BE2C (cell line): ENCODE measurements at regions not wholly inside any gene's neighbourhood (a gene's known extent, or its start where the extent isn't known, plus 50 kb on each side); places are given as distances from the start of the nearest gene placed in this dataset.

Experiments used
- DNase-seq: peaks from one replicate; pipeline ENCODE4 v3.0.0-alpha.2; 2020
- H3K27me3 ChIP-seq: fragments of 250-450 bp; sonication (Bioruptor Pico); 2 replicates; pipeline ENCODE4 v1.5.1; 2020; ENCODE audit warnings: mild to moderate bottlenecking
- H3K36me3 ChIP-seq: fragments of 250-450 bp; sonication (Bioruptor Pico); 2 replicates; pipeline ENCODE4 v1.5.1; 2020; ENCODE audit warnings: mild to moderate bottlenecking
- H3K4me1 ChIP-seq: fragments of 250-450 bp; sonication (Bioruptor Pico); 2 replicates; pipeline ENCODE4 v1.5.1; 2020
- H3K4me3 ChIP-seq: 2 replicates; pipeline ENCODE4 v1.5.1; 2011; ENCODE audit warnings: low read depth, low read length
- H3K9me3 ChIP-seq: fragments of 250-450 bp; sonication (Bioruptor Pico); 2 replicates; pipeline ENCODE4 v1.5.1; 2020
- CTCF ChIP-seq: IDR thresholded peaks from 2 replicates; pipeline ENCODE4 v1.5.1; 2012; ENCODE audit warnings: mild to moderate bottlenecking, low read depth, low read length

- H3K9me3 ChIP-seq: no peaks in the 10 kb centered on the region
- DNase-seq: no peak
- H3K4me3 ChIP-seq: no peak overlapping the region
- H3K27me3 ChIP-seq: no peaks in the 10 kb centered on the region
- H3K36me3 ChIP-seq: no peaks in the 10 kb centered on the region
- no peak for TF ChIP-seq CTCF
- H3K4me1 ChIP-seq: no peaks in the 10 kb centered on the region
Observed at GRCh38 chr1:5479876-5480646, 512.2 kb downstream of the NPHP4 start.

GRCh38 chr1:5478961-5479360, 513.3 kb downstream of the NPHP4 start:
- H3K4me1 ChIP-seq: no peaks in the 10 kb centered on the region
- no peaks in the 10 kb centered on the region for H3K36me3 ChIP-seq
- H3K27me3 ChIP-seq: no peaks in the 10 kb centered on the region
- no peak for DNase-seq
- TF ChIP-seq CTCF: no peak
- no peak overlapping the region for H3K4me3 ChIP-seq
- no peaks in the 10 kb centered on the region for H3K9me3 ChIP-seq

GRCh38 chr1:5478156-5478695, 514.0 kb downstream of the NPHP4 start:
- no peak for DNase-seq
- Histone ChIP-seq H3K36me3 (no peaks in the 10 kb centered on the region), H3K4me3 (no peak overlapping the region), H3K9me3 (no peaks in the 10 kb centered on the region), H3K4me1 (no peaks in the 10 kb centered on the region), H3K27me3 (no peaks in the 10 kb centered on the region)
- TF ChIP-seq CTCF: no peak

- DNase-seq: no peak
- H3K36me3 ChIP-seq: no peaks in the 10 kb centered on the region
- H3K27me3 ChIP-seq: no peaks in the 10 kb centered on the region
- no peak overlapping the region for H3K4me3 ChIP-seq
- H3K4me1 ChIP-seq: no peaks in the 10 kb centered on the region
- no peak for TF ChIP-seq CTCF
- no peaks in the 10 kb centered on the region for H3K9me3 ChIP-seq
Observed at GRCh38 chr1:5477716-5478115, 514.5 kb downstream of the NPHP4 start.

- no peak for TF ChIP-seq CTCF
- no peaks in the 10 kb centered on the region for H3K4me1 ChIP-seq
Observed at GRCh38 chr1:5475572-5475971, 516.7 kb downstream of the NPHP4 start.

GRCh38 chr1:5473268-5473667, 519.0 kb downstream of the NPHP4 start:
- H3K4me1 ChIP-seq: no peaks in the 10 kb centered on the region
- no peaks in the 10 kb centered on the region for H3K36me3 ChIP-seq
- no peaks in the 10 kb centered on the region for H3K9me3 ChIP-seq
- no peak overlapping the region for H3K4me3 ChIP-seq
- no peak for TF ChIP-seq CTCF
- no peaks in the 10 kb centered on the region for H3K27me3 ChIP-seq
- no peak for DNase-seq

More at GRCh38 chr1:5475572-5475971, 516.7 kb downstream of the NPHP4 start:
- no peaks in the 10 kb centered on the region for H3K9me3 ChIP-seq
- no peaks in the 10 kb centered on the region for H3K27me3 ChIP-seq
- no peak overlapping the region for H3K4me3 ChIP-seq
- DNase-seq: no peak
- no peaks in the 10 kb centered on the region for H3K36me3 ChIP-seq
